Upper lobe of left lung (tissue), 4 donors: ENCODE measurements at regions not wholly inside any gene's neighbourhood (a gene's known extent, or its start where the extent isn't known, plus 50 kb on each side); places are given as distances from the start of the nearest gene placed in this dataset.

Source experiments
- CTCF ChIP-seq, 6 experiments: fragments of 450-650 bp in 4 of 6; fragments of 200-600 bp in 2 of 6; sonication (generic) in 2 of 6; IDR thresholded peaks; one replicate each; pipeline ENCODE4 v1.5.1; 2016 to 2019; ENCODE audit warnings: antibody characterized with exemption in 6 of 6
- EP300 ChIP-seq, 4 donors: sonication (generic); formaldehyde crosslinking; IDR thresholded peaks; one replicate each; pipeline ENCODE4 v1.5.1; 2017; ENCODE audit warnings: antibody characterized with exemption in 4 of 4, control low read depth in 2 of 4
- POLR2A ChIP-seq, 4 donors: fragments of 450-650 bp; IDR thresholded peaks; one replicate each; pipeline ENCODE4 v1.5.1; 2016 to 2017; ENCODE audit warnings: antibody characterized with exemption in 4 of 4, mild to moderate bottlenecking in 2 of 4
- POLR2AphosphoS5 ChIP-seq, 2 donors: sonication (generic); formaldehyde crosslinking; IDR thresholded peaks; one replicate each; pipeline ENCODE4 v1.5.1; 2017; ENCODE audit warnings: antibody characterized with exemption in 2 of 2

GRCh38 chr16:86212706-86213436 is 297.5 kb upstream of the FOXF1 start:
- no peak for TF ChIP-seq POLR2AphosphoS5 (IDR thresholded peaks at IDR 0.05)
- TF ChIP-seq CTCF (IDR thresholded peaks at IDR 0.05): no peak
- TF ChIP-seq EP300 (IDR thresholded peaks at IDR 0.05): no peak
- no peak for TF ChIP-seq POLR2A (IDR thresholded peaks at IDR 0.05)
